PC-3 (cell line): ENCODE measurements at regions not wholly inside any gene's neighbourhood (a gene's known extent, or its start where the extent isn't known, plus 50 kb on each side); places are given as distances from the start of the nearest gene placed in this dataset.

Experiments used
- EZH2 ChIP-seq: fragments of 300-600 bp; sonication (generic); IDR thresholded peaks from one replicate; pipeline ENCODE4 v1.6.1; 2017; ENCODE audit warnings: antibody characterized with exemption, mild to moderate bottlenecking, low read length; ENCODE audit not compliant: unreplicated experiment
- EZH2phosphoT487 ChIP-seq: fragments of 300-600 bp; sonication (generic); IDR thresholded peaks from 2 replicates; pipeline ENCODE4 v1.6.1; 2018; ENCODE audit warnings: mild to moderate bottlenecking, antibody characterized with exemption, low read length, borderline replicate concordance
- TF ChIP-seq, protein P1 (sequence below): fragments of 300-600 bp; sonication (generic); conservative IDR thresholded peaks from 2 replicates; pipeline ENCODE4 v1.5.1; 2017; ENCODE audit warnings: antibody characterized with exemption, low read depth, mild to moderate bottlenecking, low read length

DNA sequence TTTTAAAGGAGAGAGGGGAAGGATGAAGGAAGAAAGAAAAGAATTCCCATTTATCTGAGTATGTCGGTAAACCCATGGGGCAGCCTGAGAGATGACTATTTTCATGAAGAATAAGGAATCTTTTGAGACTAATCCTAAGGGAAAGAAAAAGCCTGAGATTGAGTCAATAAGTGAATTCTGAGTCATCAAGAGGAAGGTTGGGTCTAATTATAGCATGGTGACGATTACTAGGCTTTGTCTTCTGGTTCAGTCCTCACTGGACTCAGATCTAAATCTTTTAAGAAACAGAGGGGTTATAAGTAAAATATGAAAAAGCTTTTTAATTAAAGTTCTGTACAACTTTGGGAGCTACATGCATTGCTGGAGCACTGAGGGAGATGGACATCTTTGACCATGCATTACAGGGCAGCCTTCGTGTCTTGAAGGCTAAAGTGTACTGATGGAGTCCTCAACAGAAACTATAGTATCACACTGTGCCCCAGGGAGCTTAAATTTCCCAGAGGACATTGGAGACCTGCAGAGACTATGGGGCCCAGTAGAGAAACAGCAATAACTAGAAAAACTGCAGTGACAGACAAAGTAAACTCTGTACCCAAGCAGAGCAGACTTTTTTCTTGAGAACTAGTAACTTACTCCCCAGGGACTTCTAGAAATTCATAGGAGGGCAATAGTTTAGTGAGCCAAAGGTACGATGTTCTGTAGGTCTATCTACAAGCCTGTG, 260.9 kb downstream of the RAD51AP2 start:
- TF ChIP-seq EZH2 (no peak), EZH2phosphoT487 (no peak)
- TF ChIP-seq, protein P1, sequence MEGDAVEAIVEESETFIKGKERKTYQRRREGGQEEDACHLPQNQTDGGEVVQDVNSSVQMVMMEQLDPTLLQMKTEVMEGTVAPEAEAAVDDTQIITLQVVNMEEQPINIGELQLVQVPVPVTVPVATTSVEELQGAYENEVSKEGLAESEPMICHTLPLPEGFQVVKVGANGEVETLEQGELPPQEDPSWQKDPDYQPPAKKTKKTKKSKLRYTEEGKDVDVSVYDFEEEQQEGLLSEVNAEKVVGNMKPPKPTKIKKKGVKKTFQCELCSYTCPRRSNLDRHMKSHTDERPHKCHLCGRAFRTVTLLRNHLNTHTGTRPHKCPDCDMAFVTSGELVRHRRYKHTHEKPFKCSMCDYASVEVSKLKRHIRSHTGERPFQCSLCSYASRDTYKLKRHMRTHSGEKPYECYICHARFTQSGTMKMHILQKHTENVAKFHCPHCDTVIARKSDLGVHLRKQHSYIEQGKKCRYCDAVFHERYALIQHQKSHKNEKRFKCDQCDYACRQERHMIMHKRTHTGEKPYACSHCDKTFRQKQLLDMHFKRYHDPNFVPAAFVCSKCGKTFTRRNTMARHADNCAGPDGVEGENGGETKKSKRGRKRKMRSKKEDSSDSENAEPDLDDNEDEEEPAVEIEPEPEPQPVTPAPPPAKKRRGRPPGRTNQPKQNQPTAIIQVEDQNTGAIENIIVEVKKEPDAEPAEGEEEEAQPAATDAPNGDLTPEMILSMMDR: no peak
